ENCODE measurements at regions not wholly inside any gene's neighbourhood (a gene's known extent, or its start where the extent isn't known, plus 50 kb on each side); places are given as distances from the start of the nearest gene placed in this dataset.
A peak's percentile ranks its signal among the peaks of the same experiment; 100 is the strongest.
"Not testable (repeated sequence)": the region's sequence is repeated elsewhere in the genome, so short reads cannot be mapped to it uniquely, and the experiment has no call there.

- Histone ChIP-seq H3K4me1 (ENCODE audit: control insufficient read depth in 5 of 5, insufficient read depth in 5 of 5, low read length in 5 of 5) (peaks cover 0 to 15% (median 13%) of the 10 kb centered on the region in 5 donors), H3K9me3 (ENCODE audit: control insufficient read depth in 5 of 5, low read length in 5 of 5) (no peaks in the 10 kb centered on the region), H3K36me3 (ENCODE audit: control insufficient read depth in 5 of 5, insufficient read depth in 5 of 5, low read length in 5 of 5) (no peaks in the 10 kb centered on the region), H3K4me3 (ENCODE audit: low read depth in 1 of 5, low read length in 5 of 5) (no peak overlapping the region), H3K9ac (ENCODE audit: low read length in 5 of 5) (no peak overlapping the region), H3K27ac (ENCODE audit: low read depth, low read length) (no peak overlapping the region), H3K27me3 (ENCODE audit: control insufficient read depth in 5 of 5, insufficient read depth in 4 of 5, low read length in 5 of 5) (peaks cover 17 to 21% (median 18%) of the 10 kb centered on the region in 5 donors)
These were observed 99.2 kb downstream of the ANKRD10 start for GRCh38 chr13:110815471-110816204.

- no peaks in the 10 kb centered on the region for H3K36me3 ChIP-seq (ENCODE audit: control insufficient read depth in 5 of 5, insufficient read depth in 5 of 5, low read length in 5 of 5)
- H3K9me3 ChIP-seq (ENCODE audit: control insufficient read depth in 5 of 5, low read length in 5 of 5), result no peaks in the 10 kb centered on the region
- no peak overlapping the region for H3K4me3 ChIP-seq (ENCODE audit: low read depth in 1 of 5, low read length in 5 of 5)
- H3K27me3 ChIP-seq (ENCODE audit: control insufficient read depth in 5 of 5, insufficient read depth in 4 of 5, low read length in 5 of 5), result peaks cover 9 to 13% (median 11%) of the 10 kb centered on the region in 5 donors
- no peak overlapping the region for H3K9ac ChIP-seq (ENCODE audit: low read length in 5 of 5)
- H3K27ac ChIP-seq (ENCODE audit: low read depth, low read length), result no peak overlapping the region
- H3K4me1 ChIP-seq (ENCODE audit: control insufficient read depth in 5 of 5, insufficient read depth in 5 of 5, low read length in 5 of 5), result peaks cover 0 to 15% (median 13%) of the 10 kb centered on the region in 5 donors
These were observed 98.4 kb downstream of the ANKRD10 start for GRCh38 chr13:110816500-110816899.

- Histone ChIP-seq H3K4me1 (ENCODE audit: control insufficient read depth in 5 of 5, insufficient read depth in 5 of 5, low read length in 5 of 5) (peaks cover 0 to 10% (median 9%) of the 10 kb centered on the region in 5 donors), H3K27ac (ENCODE audit: low read depth, low read length) (no peak overlapping the region), H3K4me3 (ENCODE audit: low read depth in 1 of 5, low read length in 5 of 5) (no peak overlapping the region), H3K36me3 (ENCODE audit: control insufficient read depth in 5 of 5, insufficient read depth in 5 of 5, low read length in 5 of 5) (no peaks in the 10 kb centered on the region), H3K27me3 (ENCODE audit: control insufficient read depth in 5 of 5, insufficient read depth in 4 of 5, low read length in 5 of 5) (peaks cover 3 to 9% (median 6%) of the 10 kb centered on the region in 5 donors), H3K9me3 (ENCODE audit: control insufficient read depth in 5 of 5, low read length in 5 of 5) (no peaks in the 10 kb centered on the region), H3K9ac (ENCODE audit: low read length in 5 of 5) (no peak overlapping the region)
These were observed 97.7 kb downstream of the ANKRD10 start for GRCh38 chr13:110817143-110817542.

- H3K27me3 ChIP-seq (ENCODE audit: control insufficient read depth in 5 of 5, insufficient read depth in 4 of 5, low read length in 5 of 5), result no peaks in the 10 kb centered on the region
- H3K9ac ChIP-seq (ENCODE audit: low read length in 5 of 5), result no peak overlapping the region
- no peaks in the 10 kb centered on the region for H3K9me3 ChIP-seq (ENCODE audit: control insufficient read depth in 5 of 5, low read length in 5 of 5)
- no peak overlapping the region for H3K27ac ChIP-seq (ENCODE audit: low read depth, low read length)
- peaks cover 0 to 3% (median 3%) of the 10 kb centered on the region in 5 donors for H3K4me1 ChIP-seq (ENCODE audit: control insufficient read depth in 5 of 5, insufficient read depth in 5 of 5, low read length in 5 of 5)
- no peaks in the 10 kb centered on the region for H3K36me3 ChIP-seq (ENCODE audit: control insufficient read depth in 5 of 5, insufficient read depth in 5 of 5, low read length in 5 of 5)
- no peak overlapping the region for H3K4me3 ChIP-seq (ENCODE audit: low read depth in 1 of 5, low read length in 5 of 5)
These were observed 96.1 kb downstream of the ANKRD10 start for GRCh38 chr13:110818747-110819146.

GRCh38 chr13:110819203-110820014 is 95.5 kb downstream of the ANKRD10 start:
- H3K27me3 ChIP-seq (ENCODE audit: control insufficient read depth in 5 of 5, insufficient read depth in 4 of 5, low read length in 5 of 5), result no peaks in the 10 kb centered on the region
- H3K9me3 ChIP-seq (ENCODE audit: control insufficient read depth in 5 of 5, low read length in 5 of 5), result no peaks in the 10 kb centered on the region
- H3K4me1 ChIP-seq (ENCODE audit: control insufficient read depth in 5 of 5, insufficient read depth in 5 of 5, low read length in 5 of 5), result peaks cover 0 to 3% (median 3%) of the 10 kb centered on the region in 5 donors
- no peaks in the 10 kb centered on the region for H3K36me3 ChIP-seq (ENCODE audit: control insufficient read depth in 5 of 5, insufficient read depth in 5 of 5, low read length in 5 of 5)
- H3K9ac ChIP-seq (ENCODE audit: low read length in 5 of 5), result no peak overlapping the region
- H3K27ac ChIP-seq (ENCODE audit: low read depth, low read length), result no peak overlapping the region
- peak overlapping the region in 1 of 5 donors; percentile 36 for H3K4me3 ChIP-seq (ENCODE audit: low read depth in 1 of 5, low read length in 5 of 5)

- Histone ChIP-seq H3K36me3 (ENCODE audit: control insufficient read depth in 5 of 5, insufficient read depth in 5 of 5, low read length in 5 of 5) (no peaks in the 10 kb centered on the region), H3K9me3 (ENCODE audit: control insufficient read depth in 5 of 5, low read length in 5 of 5) (no peaks in the 10 kb centered on the region), H3K9ac (ENCODE audit: low read length in 5 of 5) (no peak overlapping the region), H3K27ac (ENCODE audit: low read depth, low read length) (no peak overlapping the region), H3K4me3 (ENCODE audit: low read depth in 1 of 5, low read length in 5 of 5) (no peak overlapping the region), H3K4me1 (ENCODE audit: control insufficient read depth in 5 of 5, insufficient read depth in 5 of 5, low read length in 5 of 5) (peaks cover 0 to 3% (median 3%) of the 10 kb centered on the region in 5 donors), H3K27me3 (ENCODE audit: control insufficient read depth in 5 of 5, insufficient read depth in 4 of 5, low read length in 5 of 5) (no peaks in the 10 kb centered on the region)
These were observed 94.5 kb downstream of the ANKRD10 start for GRCh38 chr13:110820322-110820721.

GRCh38 chr13:110821837-110822668 is 92.8 kb downstream of the ANKRD10 start:
- H3K9ac ChIP-seq (ENCODE audit: low read length in 5 of 5); H3K27ac ChIP-seq (ENCODE audit: low read depth, low read length); H3K27me3 ChIP-seq (ENCODE audit: control insufficient read depth in 5 of 5, insufficient read depth in 4 of 5, low read length in 5 of 5); H3K9me3 ChIP-seq (ENCODE audit: control insufficient read depth in 5 of 5, low read length in 5 of 5); H3K36me3 ChIP-seq (ENCODE audit: control insufficient read depth in 5 of 5, insufficient read depth in 5 of 5, low read length in 5 of 5); H3K4me1 ChIP-seq (ENCODE audit: control insufficient read depth in 5 of 5, insufficient read depth in 5 of 5, low read length in 5 of 5); H3K4me3 ChIP-seq (ENCODE audit: low read depth in 1 of 5, low read length in 5 of 5): not testable (repeated sequence)

- H3K9ac ChIP-seq (ENCODE audit: low read length in 5 of 5), result no peak overlapping the region
- H3K36me3 ChIP-seq (ENCODE audit: control insufficient read depth in 5 of 5, insufficient read depth in 5 of 5, low read length in 5 of 5), result no peaks in the 10 kb centered on the region
- peaks cover 0 to 3% (median 3%) of the 10 kb centered on the region in 5 donors for H3K4me1 ChIP-seq (ENCODE audit: control insufficient read depth in 5 of 5, insufficient read depth in 5 of 5, low read length in 5 of 5)
- no peak overlapping the region for H3K27ac ChIP-seq (ENCODE audit: low read depth, low read length)
- no peak overlapping the region for H3K4me3 ChIP-seq (ENCODE audit: low read depth in 1 of 5, low read length in 5 of 5)
- peaks cover 0 to 3% (median 0%) of the 10 kb centered on the region in 5 donors for H3K27me3 ChIP-seq (ENCODE audit: control insufficient read depth in 5 of 5, insufficient read depth in 4 of 5, low read length in 5 of 5)
- H3K9me3 ChIP-seq (ENCODE audit: control insufficient read depth in 5 of 5, low read length in 5 of 5), result no peaks in the 10 kb centered on the region
These were observed 92.3 kb downstream of the ANKRD10 start for GRCh38 chr13:110822669-110822945.

GRCh38 chr13:110824702-110825300 is 90.1 kb downstream of the ANKRD10 start:
- Histone ChIP-seq H3K36me3 (ENCODE audit: control insufficient read depth in 5 of 5, insufficient read depth in 5 of 5, low read length in 5 of 5) (no peaks in the 10 kb centered on the region), H3K4me3 (ENCODE audit: low read depth in 1 of 5, low read length in 5 of 5) (no peak overlapping the region), H3K27ac (ENCODE audit: low read depth, low read length) (no peak overlapping the region), H3K9ac (ENCODE audit: low read length in 5 of 5) (no peak overlapping the region), H3K4me1 (ENCODE audit: control insufficient read depth in 5 of 5, insufficient read depth in 5 of 5, low read length in 5 of 5) (no peaks in the 10 kb centered on the region), H3K9me3 (ENCODE audit: control insufficient read depth in 5 of 5, low read length in 5 of 5) (no peaks in the 10 kb centered on the region), H3K27me3 (ENCODE audit: control insufficient read depth in 5 of 5, insufficient read depth in 4 of 5, low read length in 5 of 5) (peaks cover 0 to 3% (median 0%) of the 10 kb centered on the region in 5 donors)
